Psoas muscle (tissue), 7 donors: ENCODE measurements at regions not wholly inside any gene's neighbourhood (a gene's known extent, or its start where the extent isn't known, plus 50 kb on each side); places are given as distances from the start of the nearest gene placed in this dataset.

Experiments used
- ATAC-seq, 4 donors: fragments of 200-7000 bp; cut with Tn5 transposase; one replicate each; pipeline ENCODE4 v1.9.1; 2020; ENCODE audit warnings: moderate library complexity in 3 of 4, mild to moderate bottlenecking in 2 of 4
- DNase-seq, 2 donors: peaks; one replicate each; pipeline ENCODE4 v3.0.0-alpha.2; 2020
- H3K27ac ChIP-seq: fragments of 200-600 bp; one replicate; pipeline ENCODE4 v1.8.0; 2022
- H3K27me3 ChIP-seq, 3 donors: fragments of 200-600 bp in 1 of 3; one replicate each; pipeline versions ENCODE4 v1.6.1 to v1.8.0; 2013 to 2022; ENCODE audit warnings: low read length in 2 of 3, mild to moderate bottlenecking in 2 of 3, moderate library complexity in 1 of 3; ENCODE audit not compliant: insufficient read depth in 3 of 3
- H3K36me3 ChIP-seq, 2 donors: fragments of 200-600 bp in 1 of 2; one replicate each; pipeline versions ENCODE4 v1.6.1 to v1.8.0; 2013 to 2022; ENCODE audit warnings: low read depth in 1 of 2, mild to moderate bottlenecking in 1 of 2, moderate library complexity in 1 of 2; ENCODE audit not compliant: insufficient read depth in 1 of 2
- H3K4me1 ChIP-seq: fragments of 200-600 bp; one replicate; pipeline ENCODE4 v1.8.0; 2022
- H3K4me3 ChIP-seq: fragments of 200-600 bp; one replicate; pipeline ENCODE4 v1.8.0; 2022; ENCODE audit warnings: mild to moderate bottlenecking
- H3K9me3 ChIP-seq: fragments of 200-600 bp; one replicate; pipeline ENCODE4 v1.8.0; 2022
- CTCF ChIP-seq: fragments of 200-600 bp; IDR thresholded peaks from one replicate; pipeline ENCODE4 v1.8.0; 2022; ENCODE audit warnings: antibody characterized with exemption
- WGBS, 3 donors: extraction: QIAGEN DNeasy Blood & Tissue Kit; methylation state at CpG; one replicate each; pipeline versions ENCODE4 v1.1.6 to v1.1.7; 2013; 5-methylcytosine and 5-hydroxymethylcytosine counted together
- intact Hi-C, 2 donors: fragments of 100-400 bp; cut with DNase I; formaldehyde crosslinking; loops; one replicate each; pipeline versions ENCODE4 v1.11.0 to v1.14.2; 2022
- donor health status: healthy with polysubstance abuse.
- donor health status: DM: no; HTN: no; CAD: no; lungs with moderate emphysema.
- donor health status: Bipolar disorder and iron deficiency.
- donor health status: healthy.
- donor health status: DM: yes; HTN: yes; CAD: no.
- donor health status: DM: no; HTN: no; CAD: no.
- donor health status: DM: yes; HTN: yes; CAD: no.

- no peak for ATAC-seq
- TF ChIP-seq CTCF: no peak
- no peak for DNase-seq
- 62 to 71% (median 64%) methylated on average over 8 of the region's 8 CpGs for WGBS, 3 donors
- Histone ChIP-seq H3K9me3 (no peaks in the 10 kb centered on the region), H3K27me3 (no peaks in the 10 kb centered on the region), H3K4me3 (no peak overlapping the region), H3K4me1 (no peaks in the 10 kb centered on the region), H3K27ac (no peak overlapping the region), H3K36me3 (no peaks in the 10 kb centered on the region)
- intact Hi-C loops: no loop called here
These were observed 289.4 kb upstream of the CXCR4 start for GRCh38 chr2:136407117-136407951.

DNA sequence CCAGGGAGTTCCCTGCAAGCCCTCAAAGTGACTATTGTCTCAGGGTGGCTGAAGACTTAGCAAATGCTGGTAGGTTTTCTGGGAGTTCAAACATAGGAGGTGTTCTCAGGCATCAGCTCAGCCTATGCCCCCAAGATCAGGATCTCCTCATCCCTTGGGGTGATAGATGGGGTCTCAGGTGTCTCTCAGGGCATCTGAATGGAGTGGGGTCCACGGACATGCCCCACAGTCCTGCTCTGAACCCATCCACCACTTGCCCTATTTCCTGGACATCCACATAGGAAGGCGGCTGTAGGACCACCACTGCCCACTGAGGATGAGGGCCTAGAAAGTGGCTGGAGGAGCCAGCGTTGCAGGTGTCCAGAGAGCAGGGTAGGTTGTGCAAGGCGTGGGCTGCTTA, 287.0 kb upstream of the CXCR4 start:
- Histone ChIP-seq H3K4me1 (no peaks in the 10 kb centered on the region), H3K9me3 (no peaks in the 10 kb centered on the region), H3K27ac (no peak overlapping the region), H3K4me3 (no peak overlapping the region), H3K27me3 (peaks cover 0 to 3% (median 2%) of the 10 kb centered on the region in 3 donors), H3K36me3 (no peaks in the 10 kb centered on the region)
- 92 to 96% (median 96%) methylated on average over 4 of the region's 4 CpGs for WGBS, 3 donors
- ATAC-seq (no peak), DNase-seq (no peak)
- no peak for TF ChIP-seq CTCF
- intact Hi-C loops: no loop called here

DNA sequence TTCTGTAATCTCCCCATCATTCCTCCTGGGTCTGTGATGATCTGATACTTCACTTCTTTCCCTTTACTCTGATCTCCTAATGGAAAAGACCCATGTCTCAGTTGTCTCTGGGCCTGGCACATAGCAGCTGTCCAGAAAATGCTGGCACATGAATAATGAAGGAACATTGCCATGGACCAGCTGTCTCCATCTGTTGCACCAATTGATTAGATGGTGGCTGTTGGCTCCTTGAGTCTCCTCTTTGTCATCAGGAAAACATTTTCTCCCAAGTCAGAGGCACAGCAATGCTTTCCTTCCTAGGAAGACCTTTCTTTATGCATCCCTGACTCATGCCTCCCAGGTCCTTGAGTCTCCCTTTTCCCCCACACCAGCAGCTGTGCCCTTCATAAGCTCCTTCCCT, 286.2 kb upstream of the CXCR4 start:
- intact Hi-C loops: no loop called here
- no peak overlapping the region for H3K4me3 ChIP-seq
- ATAC-seq (no peak), DNase-seq (no peak)
- H3K4me1 ChIP-seq: no peaks in the 10 kb centered on the region
- H3K27ac ChIP-seq: no peak overlapping the region
- no peaks in the 10 kb centered on the region for H3K36me3 ChIP-seq
- no peak for TF ChIP-seq CTCF
- H3K9me3 ChIP-seq: no peaks in the 10 kb centered on the region
- peaks cover 0 to 3% (median 2%) of the 10 kb centered on the region in 3 donors for H3K27me3 ChIP-seq

GRCh38 chr2:136402281-136402680, 284.3 kb upstream of the CXCR4 start:
- H3K27ac ChIP-seq: no peak overlapping the region
- DNase-seq (no peak), ATAC-seq (no peak)
- no peaks in the 10 kb centered on the region for H3K36me3 ChIP-seq
- peaks cover 0 to 3% (median 2%) of the 10 kb centered on the region in 3 donors for H3K27me3 ChIP-seq
- H3K4me1 ChIP-seq: no peaks in the 10 kb centered on the region
- no peaks in the 10 kb centered on the region for H3K9me3 ChIP-seq
- H3K4me3 ChIP-seq: no peak overlapping the region
- WGBS, 3 donors: 64 to 79% (median 66%) methylated on average over 6 of the region's 6 CpGs
- no peak for TF ChIP-seq CTCF
- intact Hi-C loops: no loop called here
